GM12878 (cell line): ENCODE measurements at regions not wholly inside any gene's neighbourhood (a gene's known extent, or its start where the extent isn't known, plus 50 kb on each side); places are given as distances from the start of the nearest gene placed in this dataset.

ENCODE experiments used
- ASH2L ChIP-seq: fragments of 300-600, 200-600 bp; sonication (generic); IDR thresholded peaks from 2 replicates; pipeline ENCODE4 v1.6.1; 2017; ENCODE audit warnings: low read depth, mild to moderate bottlenecking, borderline replicate concordance
- BHLHE40 ChIP-seq, 2 experiments: fragments of 450-650 bp in 1 of 2; IDR thresholded peaks; 2 replicates each; pipeline ENCODE4 v1.6.1; 2011 to 2017; ENCODE audit warnings: low read depth in 2 of 2, borderline replicate concordance in 1 of 2, improper control_type of control experiment in 1 of 2, low read length in 1 of 2, mild to moderate bottlenecking in 1 of 2
- CHD2 ChIP-seq: IDR thresholded peaks from 2 replicates; pipeline ENCODE4 v1.6.1; 2011; ENCODE audit warnings: low read depth, low read length, improper control_type of control experiment, borderline replicate concordance
- HCFC1 ChIP-seq: fragments of 150-350 bp; IDR thresholded peaks from 2 replicates; pipeline ENCODE4 v1.6.1; 2014; ENCODE audit warnings: low read length
- RELA ChIP-seq: fragments of 450-650 bp; IDR thresholded peaks from 2 replicates; pipeline ENCODE4 v1.8.0; 2014; ENCODE audit warnings: borderline replicate concordance; ENCODE audit not compliant: partially characterized antibody
- STAT3 ChIP-seq: IDR thresholded peaks from 2 replicates; pipeline ENCODE4 v1.6.1; 2011; ENCODE audit warnings: low read depth, low read length, improper control_type of control experiment
- SUPT20H ChIP-seq: IDR thresholded peaks from 2 replicates; pipeline ENCODE4 v1.6.1; 2011; ENCODE audit warnings: low read depth, mild to moderate bottlenecking, low read length, moderate library complexity, borderline replicate concordance; ENCODE audit not compliant: control insufficient read depth
- ZNF207 ChIP-seq: fragments of 450-650 bp; IDR thresholded peaks from 2 replicates; pipeline ENCODE4 v1.6.1; 2014; ENCODE audit warnings: antibody characterized with exemption, mild to moderate bottlenecking, borderline replicate concordance
- ZNF274 ChIP-seq: IDR thresholded peaks from one replicate; pipeline ENCODE4 v1.8.0; 2011; ENCODE audit not compliant: insufficient read length, insufficient read depth
- TF ChIP-seq, protein P1 (sequence below): fragments of 450-650 bp; formaldehyde crosslinking; IDR thresholded peaks from 2 replicates; pipeline ENCODE4 v1.4.0; 2020; ENCODE audit warnings: mild to moderate bottlenecking, moderate library complexity
- TF ChIP-seq, protein P2 (sequence below): IDR thresholded peaks from 2 replicates; pipeline ENCODE4 v1.6.1; 2011; ENCODE audit warnings: low read depth, mild to moderate bottlenecking, low read length, moderate library complexity, borderline replicate concordance; ENCODE audit errors: extremely low read depth
- TF ChIP-seq, protein P3 (sequence below): fragments of 450-650 bp; IDR thresholded peaks from 2 replicates; pipeline ENCODE4 v1.6.1; 2017; ENCODE audit warnings: low read depth, mild to moderate bottlenecking, moderate library complexity
- TF ChIP-seq, protein P4 (sequence below): fragments of 450-650 bp; formaldehyde crosslinking; IDR thresholded peaks from 2 replicates; pipeline ENCODE4 v1.5.0; 2022; ENCODE audit warnings: mild to moderate bottlenecking, missing genetic modification characterization
- TF ChIP-seq, protein P5 (sequence below): fragments of 450-650 bp; IDR thresholded peaks from 2 replicates; pipeline ENCODE4 v1.6.1; 2016; ENCODE audit warnings: mild to moderate bottlenecking
- TF ChIP-seq, protein P6 (sequence below): fragments of 450-650 bp; conservative IDR thresholded peaks from 2 replicates; pipeline ENCODE4 v1.6.1; 2017; ENCODE audit warnings: mild to moderate bottlenecking, moderate library complexity

DNA sequence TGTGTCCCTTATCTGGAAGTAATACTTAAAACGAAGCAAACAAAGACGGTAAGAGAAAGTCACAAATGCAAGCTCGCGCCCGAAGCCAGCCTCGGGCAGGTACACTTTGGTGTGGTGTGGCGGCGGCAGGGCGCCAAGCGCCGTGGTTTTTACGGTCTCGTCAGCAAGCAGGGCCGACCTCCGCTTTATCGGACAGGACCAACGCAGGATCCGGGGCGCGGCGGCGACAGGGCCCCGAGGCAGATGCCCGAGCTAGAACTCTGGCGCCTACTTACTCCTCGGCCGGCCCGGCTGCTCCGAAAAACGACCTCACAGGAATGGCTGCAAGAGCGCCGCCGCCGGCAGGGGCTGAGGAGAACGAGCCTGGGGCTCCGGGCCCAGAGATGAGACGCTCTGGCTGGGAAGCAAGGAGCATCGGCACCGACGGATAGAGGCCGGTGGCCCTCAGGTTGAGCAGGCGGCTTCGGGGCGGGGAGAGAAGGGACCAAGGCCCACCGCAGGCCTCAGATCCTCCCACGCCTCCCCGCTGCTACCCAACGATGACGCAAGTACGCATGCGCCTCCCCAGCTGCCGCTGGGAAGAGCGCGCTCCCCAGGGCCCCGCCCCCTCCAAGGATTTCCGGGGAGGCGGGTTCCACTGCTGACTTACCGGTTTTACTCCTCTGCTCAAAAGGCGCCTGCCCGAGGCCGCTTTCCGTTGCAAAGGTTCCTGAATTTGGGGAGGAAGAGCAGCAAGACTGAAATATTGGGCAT lies 60.6 kb downstream of the FAM217A start (continued):
- TF ChIP-seq, protein P1, sequence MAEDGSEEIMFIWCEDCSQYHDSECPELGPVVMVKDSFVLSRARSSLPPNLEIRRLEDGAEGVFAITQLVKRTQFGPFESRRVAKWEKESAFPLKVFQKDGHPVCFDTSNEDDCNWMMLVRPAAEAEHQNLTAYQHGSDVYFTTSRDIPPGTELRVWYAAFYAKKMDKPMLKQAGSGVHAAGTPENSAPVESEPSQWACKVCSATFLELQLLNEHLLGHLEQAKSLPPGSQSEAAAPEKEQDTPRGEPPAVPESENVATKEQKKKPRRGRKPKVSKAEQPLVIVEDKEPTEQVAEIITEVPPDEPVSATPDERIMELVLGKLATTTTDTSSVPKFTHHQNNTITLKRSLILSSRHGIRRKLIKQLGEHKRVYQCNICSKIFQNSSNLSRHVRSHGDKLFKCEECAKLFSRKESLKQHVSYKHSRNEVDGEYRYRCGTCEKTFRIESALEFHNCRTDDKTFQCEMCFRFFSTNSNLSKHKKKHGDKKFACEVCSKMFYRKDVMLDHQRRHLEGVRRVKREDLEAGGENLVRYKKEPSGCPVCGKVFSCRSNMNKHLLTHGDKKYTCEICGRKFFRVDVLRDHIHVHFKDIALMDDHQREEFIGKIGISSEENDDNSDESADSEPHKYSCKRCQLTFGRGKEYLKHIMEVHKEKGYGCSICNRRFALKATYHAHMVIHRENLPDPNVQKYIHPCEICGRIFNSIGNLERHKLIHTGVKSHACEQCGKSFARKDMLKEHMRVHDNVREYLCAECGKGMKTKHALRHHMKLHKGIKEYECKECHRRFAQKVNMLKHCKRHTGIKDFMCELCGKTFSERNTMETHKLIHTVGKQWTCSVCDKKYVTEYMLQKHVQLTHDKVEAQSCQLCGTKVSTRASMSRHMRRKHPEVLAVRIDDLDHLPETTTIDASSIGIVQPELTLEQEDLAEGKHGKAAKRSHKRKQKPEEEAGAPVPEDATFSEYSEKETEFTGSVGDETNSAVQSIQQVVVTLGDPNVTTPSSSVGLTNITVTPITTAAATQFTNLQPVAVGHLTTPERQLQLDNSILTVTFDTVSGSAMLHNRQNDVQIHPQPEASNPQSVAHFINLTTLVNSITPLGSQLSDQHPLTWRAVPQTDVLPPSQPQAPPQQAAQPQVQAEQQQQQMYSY (CRISPR knock-in tag), result no peak
- TF ChIP-seq, protein P2, sequence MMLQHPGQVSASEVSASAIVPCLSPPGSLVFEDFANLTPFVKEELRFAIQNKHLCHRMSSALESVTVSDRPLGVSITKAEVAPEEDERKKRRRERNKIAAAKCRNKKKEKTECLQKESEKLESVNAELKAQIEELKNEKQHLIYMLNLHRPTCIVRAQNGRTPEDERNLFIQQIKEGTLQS, result no peak
- TF ChIP-seq, protein P3, sequence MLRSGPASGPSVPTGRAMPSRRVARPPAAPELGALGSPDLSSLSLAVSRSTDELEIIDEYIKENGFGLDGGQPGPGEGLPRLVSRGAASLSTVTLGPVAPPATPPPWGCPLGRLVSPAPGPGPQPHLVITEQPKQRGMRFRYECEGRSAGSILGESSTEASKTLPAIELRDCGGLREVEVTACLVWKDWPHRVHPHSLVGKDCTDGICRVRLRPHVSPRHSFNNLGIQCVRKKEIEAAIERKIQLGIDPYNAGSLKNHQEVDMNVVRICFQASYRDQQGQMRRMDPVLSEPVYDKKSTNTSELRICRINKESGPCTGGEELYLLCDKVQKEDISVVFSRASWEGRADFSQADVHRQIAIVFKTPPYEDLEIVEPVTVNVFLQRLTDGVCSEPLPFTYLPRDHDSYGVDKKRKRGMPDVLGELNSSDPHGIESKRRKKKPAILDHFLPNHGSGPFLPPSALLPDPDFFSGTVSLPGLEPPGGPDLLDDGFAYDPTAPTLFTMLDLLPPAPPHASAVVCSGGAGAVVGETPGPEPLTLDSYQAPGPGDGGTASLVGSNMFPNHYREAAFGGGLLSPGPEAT, result peak; percentile 42; the same call in 1 of the 2 replicates
- no peak for TF ChIP-seq STAT3
- no peak for TF ChIP-seq ZNF207
- peak in 1 of 2 experiments; percentile 59; a peak in 1 of 4 replicates for TF ChIP-seq BHLHE40 (IDR thresholded peaks at IDR 0.05; ENCODE audit: borderline replicate concordance in 1 of 2, low read depth in 2 of 2, low read length in 1 of 2)
- TF ChIP-seq HCFC1, result no peak
- TF ChIP-seq CHD2, result no peak; the same call in 1 of the 2 replicates
- TF ChIP-seq, protein P4, sequence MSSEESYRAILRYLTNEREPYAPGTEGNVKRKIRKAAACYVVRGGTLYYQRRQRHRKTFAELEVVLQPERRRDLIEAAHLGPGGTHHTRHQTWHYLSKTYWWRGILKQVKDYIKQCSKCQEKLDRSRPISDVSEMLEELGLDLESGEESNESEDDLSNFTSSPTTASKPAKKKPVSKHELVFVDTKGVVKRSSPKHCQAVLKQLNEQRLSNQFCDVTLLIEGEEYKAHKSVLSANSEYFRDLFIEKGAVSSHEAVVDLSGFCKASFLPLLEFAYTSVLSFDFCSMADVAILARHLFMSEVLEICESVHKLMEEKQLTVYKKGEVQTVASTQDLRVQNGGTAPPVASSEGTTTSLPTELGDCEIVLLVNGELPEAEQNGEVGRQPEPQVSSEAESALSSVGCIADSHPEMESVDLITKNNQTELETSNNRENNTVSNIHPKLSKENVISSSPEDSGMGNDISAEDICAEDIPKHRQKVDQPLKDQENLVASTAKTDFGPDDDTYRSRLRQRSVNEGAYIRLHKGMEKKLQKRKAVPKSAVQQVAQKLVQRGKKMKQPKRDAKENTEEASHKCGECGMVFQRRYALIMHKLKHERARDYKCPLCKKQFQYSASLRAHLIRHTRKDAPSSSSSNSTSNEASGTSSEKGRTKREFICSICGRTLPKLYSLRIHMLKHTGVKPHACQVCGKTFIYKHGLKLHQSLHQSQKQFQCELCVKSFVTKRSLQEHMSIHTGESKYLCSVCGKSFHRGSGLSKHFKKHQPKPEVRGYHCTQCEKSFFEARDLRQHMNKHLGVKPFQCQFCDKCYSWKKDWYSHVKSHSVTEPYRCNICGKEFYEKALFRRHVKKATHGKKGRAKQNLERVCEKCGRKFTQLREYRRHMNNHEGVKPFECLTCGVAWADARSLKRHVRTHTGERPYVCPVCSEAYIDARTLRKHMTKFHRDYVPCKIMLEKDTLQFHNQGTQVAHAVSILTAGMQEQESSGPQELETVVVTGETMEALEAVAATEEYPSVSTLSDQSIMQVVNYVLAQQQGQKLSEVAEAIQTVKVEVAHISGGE (CRISPR knock-in tag), result no peak
- TF ChIP-seq ZNF274, result no peak
- TF ChIP-seq SUPT20H, result no peak
- TF ChIP-seq ASH2L, result no peak; the same call in 1 of the 2 replicates
- TF ChIP-seq, protein P5, sequence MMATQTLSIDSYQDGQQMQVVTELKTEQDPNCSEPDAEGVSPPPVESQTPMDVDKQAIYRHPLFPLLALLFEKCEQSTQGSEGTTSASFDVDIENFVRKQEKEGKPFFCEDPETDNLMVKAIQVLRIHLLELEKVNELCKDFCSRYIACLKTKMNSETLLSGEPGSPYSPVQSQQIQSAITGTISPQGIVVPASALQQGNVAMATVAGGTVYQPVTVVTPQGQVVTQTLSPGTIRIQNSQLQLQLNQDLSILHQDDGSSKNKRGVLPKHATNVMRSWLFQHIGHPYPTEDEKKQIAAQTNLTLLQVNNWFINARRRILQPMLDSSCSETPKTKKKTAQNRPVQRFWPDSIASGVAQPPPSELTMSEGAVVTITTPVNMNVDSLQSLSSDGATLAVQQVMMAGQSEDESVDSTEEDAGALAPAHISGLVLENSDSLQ, result no peak
- TF ChIP-seq, protein P6, sequence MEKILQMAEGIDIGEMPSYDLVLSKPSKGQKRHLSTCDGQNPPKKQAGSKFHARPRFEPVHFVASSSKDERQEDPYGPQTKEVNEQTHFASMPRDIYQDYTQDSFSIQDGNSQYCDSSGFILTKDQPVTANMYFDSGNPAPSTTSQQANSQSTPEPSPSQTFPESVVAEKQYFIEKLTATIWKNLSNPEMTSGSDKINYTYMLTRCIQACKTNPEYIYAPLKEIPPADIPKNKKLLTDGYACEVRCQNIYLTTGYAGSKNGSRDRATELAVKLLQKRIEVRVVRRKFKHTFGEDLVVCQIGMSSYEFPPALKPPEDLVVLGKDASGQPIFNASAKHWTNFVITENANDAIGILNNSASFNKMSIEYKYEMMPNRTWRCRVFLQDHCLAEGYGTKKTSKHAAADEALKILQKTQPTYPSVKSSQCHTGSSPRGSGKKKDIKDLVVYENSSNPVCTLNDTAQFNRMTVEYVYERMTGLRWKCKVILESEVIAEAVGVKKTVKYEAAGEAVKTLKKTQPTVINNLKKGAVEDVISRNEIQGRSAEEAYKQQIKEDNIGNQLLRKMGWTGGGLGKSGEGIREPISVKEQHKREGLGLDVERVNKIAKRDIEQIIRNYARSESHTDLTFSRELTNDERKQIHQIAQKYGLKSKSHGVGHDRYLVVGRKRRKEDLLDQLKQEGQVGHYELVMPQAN, result 0 out of 2 replicates have a peak, but pooled peaks have one; percentile 62
- no peak for TF ChIP-seq RELA
